K562 (cell line): ENCODE measurements at regions not wholly inside any gene's neighbourhood (a gene's known extent, or its start where the extent isn't known, plus 50 kb on each side); places are given as distances from the start of the nearest gene placed in this dataset.

Source experiments
- ATAC-seq: fragments of 200-7000 bp; cut with Tn5 transposase; 3 replicates; pipeline ENCODE4 v1.9.1; 2020; ENCODE audit warnings: moderate library complexity
- BruUV-seq: library from RNA; stranded (reverse); fragments of 400-500 nt; replicated peaks from 2 replicates; lab custom pipeline; 2021; lab: Mats Ljungman, UMichigan
- CTCF ChIA-PET: fragments of 300-600 bp; formaldehyde crosslinking; extraction: SDS; loops from one replicate; lab custom pipeline; 2021; ENCODE audit warnings: low intra/inter-chr PET ratio; lab: Yijun Ruan, JAX
- POLR2A ChIA-PET: fragments of 300-600, 350-650 bp; sonication (Branson Sonifier 250); formaldehyde crosslinking; extraction: SDS; loops from one replicate; lab custom pipeline; 2021; ENCODE audit warnings: antibody characterized with exemption, inconsistent platforms; lab: Yijun Ruan, JAX
- DNase-seq, 4 experiments: peaks; one replicate each; pipeline versions ENCODE4 v3.0.0 to v3.0.0-alpha.2; 2011 to 2018; ENCODE audit warnings: low spot score in 3 of 4, mixed read lengths in 3 of 4; ENCODE audit errors: extremely low read depth in 1 of 4
- FAIRE-seq: peaks from 2 replicates; lab custom pipeline; 2011; peaks lifted over from hg19 to GRCh38; lab: Jason Lieb, UNC
- H2AFZ ChIP-seq: 2 replicates; pipeline ENCODE4 v1.6.0; 2011; ENCODE audit warnings: low read depth, low read length, control low read depth, inconsistent platforms
- H3K27ac ChIP-seq: fragments of 200-600 bp; 3 replicates; pipeline ENCODE4 v1.8.0; 2011; ENCODE audit warnings: low read depth, mild to moderate bottlenecking, control low read depth, inconsistent platforms, low read length, moderate library complexity, mixed read lengths; ENCODE audit errors: extremely low read depth
- H3K27me3 ChIP-seq, 2 experiments: fragments of 300-600 bp in 1 of 2; 2 replicates in 1 of 2; 3 replicates in 1 of 2; pipeline versions ENCODE4 v1.6.0 to v1.8.0; 2011; ENCODE audit warnings: inconsistent platforms in 2 of 2, low read length in 2 of 2, mild to moderate bottlenecking in 1 of 2, mixed read lengths in 1 of 2, moderate library complexity in 1 of 2; ENCODE audit not compliant: control insufficient read depth in 2 of 2, insufficient read depth in 2 of 2
- H3K36me3 ChIP-seq: fragments of 300-600 bp; 3 replicates; pipeline ENCODE4 v1.8.0; 2011; ENCODE audit warnings: mild to moderate bottlenecking, low read length, inconsistent platforms; ENCODE audit not compliant: control insufficient read depth, insufficient read depth
- H3K4me1 ChIP-seq, 2 experiments: fragments of 200-600 bp in 1 of 2; replicated peaks in 1 of 2; 2 replicates in 1 of 2; 3 replicates in 1 of 2; pipeline versions ENCODE4 v1.5.1 to v1.8.0; 2011; ENCODE audit warnings: inconsistent platforms in 2 of 2, low read length in 2 of 2, mild to moderate bottlenecking in 1 of 2, mixed read lengths in 1 of 2, moderate library complexity in 1 of 2; ENCODE audit not compliant: control insufficient read depth in 2 of 2, insufficient read depth in 2 of 2
- H3K4me2 ChIP-seq: 2 replicates; pipeline ENCODE4 v1.6.1; 2011; ENCODE audit warnings: low read length, control low read depth, inconsistent platforms, mixed read lengths; ENCODE audit not compliant: insufficient read depth
- H3K4me3 ChIP-seq: fragments of 200-600 bp; sonication (generic), shearing (Covaris generic); 2 replicates; pipeline ENCODE4 v1.5.1; 2016; ENCODE audit warnings: control low read depth, inconsistent platforms
- H3K79me2 ChIP-seq: fragments of 200-600 bp; 3 replicates; pipeline ENCODE4 v1.8.0; 2011; ENCODE audit warnings: low read length, inconsistent platforms; ENCODE audit not compliant: control insufficient read depth, insufficient read depth
- H3K9ac ChIP-seq, 2 experiments: 2 replicates each; pipeline versions ENCODE4 v1.6.0 to v1.6.1; 2011; ENCODE audit warnings: low read depth in 2 of 2, low read length in 2 of 2, control low read depth in 1 of 2, inconsistent platforms in 1 of 2, mild to moderate bottlenecking in 1 of 2, mixed read lengths in 1 of 2; ENCODE audit not compliant: insufficient read depth in 1 of 2
- H3K9me1 ChIP-seq: one replicate; pipeline ENCODE4 v1.6.0; 2011; ENCODE audit warnings: inconsistent platforms, mild to moderate bottlenecking, low read length, moderate library complexity; ENCODE audit not compliant: control insufficient read depth, insufficient read depth
- H3K9me3 ChIP-seq: replicated peaks from 2 replicates; pipeline ENCODE4 v1.5.1; 2011; ENCODE audit warnings: low read depth, low read length, inconsistent platforms; ENCODE audit not compliant: control insufficient read depth, insufficient read depth
- H4K20me1 ChIP-seq: replicated peaks from 2 replicates; pipeline ENCODE4 v1.6.1; 2011; ENCODE audit warnings: low read length, inconsistent platforms, mixed read lengths; ENCODE audit not compliant: control insufficient read depth, insufficient read depth
- CBFA2T3 ChIP-seq: fragments of 450-650 bp; IDR thresholded peaks from 2 replicates; pipeline ENCODE4 v1.6.1; 2017
- CREB5 ChIP-seq: fragments of 250-450 bp; sonication (Bioruptor Pico); IDR thresholded peaks from 2 replicates; pipeline ENCODE4 v1.5.0; 2020; ENCODE audit warnings: mild to moderate bottlenecking
- E2F5 ChIP-seq: sonication (generic); formaldehyde crosslinking; IDR thresholded peaks from 2 replicates; pipeline ENCODE4 v1.8.0; 2022; ENCODE audit warnings: mild to moderate bottlenecking, missing genetic modification reagents
- HOXB6 ChIP-seq: fragments of 250-450 bp; sonication (Bioruptor Pico); IDR thresholded peaks from 2 replicates; pipeline ENCODE4 v1.5.1; 2022; ENCODE audit warnings: mild to moderate bottlenecking, borderline replicate concordance
- JUND ChIP-seq, 2 experiments: IDR thresholded peaks; 2 replicates in 1 of 2; 3 replicates in 1 of 2; pipeline ENCODE4 v1.6.1; 2011; ENCODE audit warnings: borderline replicate concordance in 2 of 2, low read depth in 2 of 2, low read length in 2 of 2, improper control_type of control experiment in 1 of 2, missing biosample characterization in 1 of 2, missing genetic modification characterization in 1 of 2, missing genetic modification reagents in 1 of 2
- NCOA2 ChIP-seq, 2 experiments: fragments of 450-650 bp; IDR thresholded peaks; 2 replicates each; pipeline ENCODE4 v1.6.1; 2018; ENCODE audit warnings: mild to moderate bottlenecking in 2 of 2, moderate library complexity in 1 of 2; ENCODE audit not compliant: partially characterized antibody in 2 of 2
- NR4A1 ChIP-seq, 2 experiments: fragments of 250-450 bp in 1 of 2; fragments of 450-650 bp in 1 of 2; sonication (Bioruptor Pico) in 1 of 2; IDR thresholded peaks; 2 replicates each; pipeline versions ENCODE4 v1.4.0 to v1.6.1; 2016 to 2020; ENCODE audit warnings: mild to moderate bottlenecking in 2 of 2, missing compliant biosample characterization in 1 of 2, missing genetic modification characterization in 1 of 2, moderate library complexity in 1 of 2
- POLR2B ChIP-seq: fragments of 450-650 bp; IDR thresholded peaks from 2 replicates; pipeline ENCODE4 v1.6.1; 2018; ENCODE audit warnings: low read depth; ENCODE audit not compliant: partially characterized antibody
- SNIP1 ChIP-seq: fragments of 450-650 bp; IDR thresholded peaks from 2 replicates; pipeline ENCODE4 v1.7.1; 2017; ENCODE audit warnings: low read depth, mild to moderate bottlenecking
- SOX6 ChIP-seq: fragments of 450-650 bp; IDR thresholded peaks from 2 replicates; pipeline ENCODE4 v1.6.1; 2014; ENCODE audit warnings: mild to moderate bottlenecking
- STAT6 ChIP-seq: sonication (generic); formaldehyde crosslinking; IDR thresholded peaks from 2 replicates; pipeline ENCODE4 v1.8.1; 2023; ENCODE audit warnings: mild to moderate bottlenecking, missing genetic modification reagents
- TAF15 ChIP-seq: fragments of 200-400 bp; formaldehyde crosslinking; IDR thresholded peaks from 2 replicates; pipeline ENCODE4 v1.6.1; 2017; ENCODE audit warnings: mild to moderate bottlenecking, low read depth, low read length, moderate library complexity
- TAF7 ChIP-seq: fragments of 450-650 bp; IDR thresholded peaks from 2 replicates; pipeline ENCODE4 v1.6.1; 2016; ENCODE audit warnings: missing genetic modification characterization, missing compliant biosample characterization
- TAF9B ChIP-seq: fragments of 450-650 bp; IDR thresholded peaks from 2 replicates; pipeline ENCODE4 v1.6.1; 2018; ENCODE audit warnings: mild to moderate bottlenecking; ENCODE audit not compliant: partially characterized antibody
- ZC3H8 ChIP-seq: fragments of 450-650 bp; IDR thresholded peaks from 2 replicates; pipeline ENCODE4 v1.6.1; 2017
- ZNF24 ChIP-seq: fragments of 450-650 bp; IDR thresholded peaks from 2 replicates; pipeline ENCODE4 v1.6.1; 2016
- ZNF57 ChIP-seq: fragments of 450-650 bp; formaldehyde crosslinking; IDR thresholded peaks from 2 replicates; pipeline ENCODE4 v1.4.0; 2020; ENCODE audit warnings: mild to moderate bottlenecking, moderate library complexity
- ZNF830 ChIP-seq: fragments of 250-450 bp; sonication (Bioruptor Pico); IDR thresholded peaks from 2 replicates; pipeline ENCODE4 v1.5.0; 2021; ENCODE audit warnings: mild to moderate bottlenecking
- WGBS: fragments of 100-300 bp; shearing (Covaris generic); methylation state at CpG from one replicate; pipeline ENCODE4 v1.1.6; 2016; ENCODE audit warnings: low coverage, mixed read lengths; ENCODE audit not compliant: insufficient coverage; ENCODE audit errors: missing lambda C conversion rate; 5-methylcytosine and 5-hydroxymethylcytosine counted together
- in situ Hi-C: fragments of 300-500 bp; cut with MboI; formaldehyde crosslinking; loops from 4 replicates; pipeline ENCODE4 v1.15.0; 2018; ENCODE audit warnings: inconsistent platforms, mixed read lengths
- intact Hi-C: fragments of 100-400 bp; cut with micrococcal nuclease; formaldehyde crosslinking; loops from 2 replicates; pipeline ENCODE4 v1.14.2; 2022

GRCh38 chr6:81895511-81896185, 143.2 kb upstream of the TENT5A start (continued):
- TF ChIP-seq JUND (IDR thresholded peaks at IDR 0.05; ENCODE audit: borderline replicate concordance, low read depth, low read length) (no peak), JUND (tag; IDR thresholded peaks at IDR 0.05; ENCODE audit: borderline replicate concordance, low read depth, low read length) (no peak)

- H4K20me1 ChIP-seq: no peaks in the 10 kb centered on the region
- H3K27ac ChIP-seq: no peak overlapping the region
- CTCF ChIA-PET: no interaction called here
- WGBS: 1% methylated on average over 6 of the region's 6 CpGs
- H3K27me3 ChIP-seq: no peaks in the 10 kb centered on the region
- no TSS peak for BruUV-seq
- H3K4me2 ChIP-seq: no peak overlapping the region
- in situ Hi-C loops: no loop called here
- POLR2A ChIA-PET: no interaction called here
- H3K4me1 ChIP-seq: no peaks in the 10 kb centered on the region
- intact Hi-C loops: no loop called here
- H3K9ac ChIP-seq: no peak overlapping the region
- H3K36me3 ChIP-seq: no peaks in the 10 kb centered on the region
- FAIRE-seq: no peak
- no peaks in the 10 kb centered on the region for H3K79me2 ChIP-seq
- no peaks in the 10 kb centered on the region for H3K9me3 ChIP-seq
- no peak overlapping the region for H2AFZ ChIP-seq
- no peak overlapping the region for H3K4me3 ChIP-seq
- no peak for ATAC-seq
- no peak for DNase-seq
- H3K9me1 ChIP-seq: no peaks in the 10 kb centered on the region
- TF ChIP-seq POLR2B (no peak), TAF9B (no peak), SOX6 (no peak), ZNF57 (CRISPR knock-in tag) (no peak), E2F5 (CRISPR knock-in tag) (no peak), TAF15 (no peak), HOXB6 (no peak), TAF7 (tag) (no peak), ZNF830 (CRISPR knock-in tag) (no peak), ZNF24 (no peak), CBFA2T3 (no peak), SNIP1 (no peak), CREB5 (CRISPR knock-in tag) (no peak), NCOA2 (IDR thresholded peaks at IDR 0.05; ENCODE audit: partially characterized antibody in 2 of 2) (no peak), NR4A1 (CRISPR knock-in tag; IDR thresholded peaks at IDR 0.05) (no peak), NR4A1 (tag; IDR thresholded peaks at IDR 0.05) (no peak), STAT6 (CRISPR knock-in tag) (no peak), ZC3H8 (no peak)
These were observed 142.3 kb upstream of the TENT5A start for GRCh38 chr6:81894788-81895271.
